ENCODE measurements at regions not wholly inside any gene's neighbourhood (a gene's known extent, or its start where the extent isn't known, plus 50 kb on each side); places are given as distances from the start of the nearest gene placed in this dataset.

GRCh38 chr5:142530904-142531303 lies 155.0 kb downstream of the FGF1 start:
- TF ChIP-seq CTCF (IDR thresholded peaks at IDR 0.05) (no peak), POLR2A (IDR thresholded peaks at IDR 0.05) (no peak)

All from lower leg skin (tissue), 3 donors.